Skeletal muscle satellite cell (primary cell): ENCODE measurements at regions not wholly inside any gene's neighbourhood (a gene's known extent, or its start where the extent isn't known, plus 50 kb on each side); places are given as distances from the start of the nearest gene placed in this dataset.

Experiments
- H3K27me3 ChIP-seq: 2 replicates; pipeline ENCODE4 v1.7.0; 2013; ENCODE audit warnings: low read length; ENCODE audit not compliant: control insufficient read depth, insufficient read depth
- H3K36me3 ChIP-seq: 2 replicates; pipeline ENCODE4 v1.7.0; 2013; ENCODE audit warnings: mild to moderate bottlenecking, control low read depth, low read length; ENCODE audit not compliant: insufficient read depth
- H3K4me1 ChIP-seq: 2 replicates; pipeline ENCODE4 v1.7.0; 2013; ENCODE audit warnings: low read length; ENCODE audit not compliant: control insufficient read depth, insufficient read depth
- H3K4me2 ChIP-seq: 2 replicates; pipeline ENCODE4 v1.7.0; 2013; ENCODE audit warnings: mild to moderate bottlenecking, low read length
- H3K4me3 ChIP-seq: 2 replicates; pipeline ENCODE4 v1.7.0; 2013; ENCODE audit warnings: low read length
- H3K9ac ChIP-seq: 2 replicates; pipeline ENCODE4 v1.7.0; 2013; ENCODE audit warnings: mild to moderate bottlenecking, low read depth, low read length, moderate library complexity
- H3K9me3 ChIP-seq: replicated peaks from 2 replicates; pipeline ENCODE4 v1.7.0; 2013; ENCODE audit warnings: mild to moderate bottlenecking, control low read depth, low read length

GRCh38 chr4:4619821-4620220 lies 78.0 kb upstream of the STX18 start:
- Histone ChIP-seq H3K9me3 (no peaks in the 10 kb centered on the region), H3K4me3 (no peak overlapping the region), H3K4me1 (no peaks in the 10 kb centered on the region), H3K9ac (no peak overlapping the region), H3K4me2 (no peak overlapping the region), H3K36me3 (no peaks in the 10 kb centered on the region), H3K27me3 (no peaks in the 10 kb centered on the region)

GRCh38 chr4:4618847-4619246 lies 77.0 kb upstream of the STX18 start:
- Histone ChIP-seq H3K4me3 (no peak overlapping the region), H3K4me1 (no peaks in the 10 kb centered on the region), H3K4me2 (no peak overlapping the region), H3K27me3 (no peaks in the 10 kb centered on the region), H3K9ac (no peak overlapping the region), H3K36me3 (no peaks in the 10 kb centered on the region), H3K9me3 (no peaks in the 10 kb centered on the region)

- Histone ChIP-seq H3K9me3 (no peaks in the 10 kb centered on the region), H3K4me2 (no peak overlapping the region), H3K9ac (no peak overlapping the region), H3K4me3 (no peak overlapping the region), H3K4me1 (no peaks in the 10 kb centered on the region), H3K27me3 (no peaks in the 10 kb centered on the region), H3K36me3 (no peaks in the 10 kb centered on the region)
Observed at GRCh38 chr4:4614925-4615678, 73.3 kb upstream of the STX18 start.

GRCh38 chr4:4613641-4614286 lies 71.9 kb upstream of the STX18 start:
- H3K4me1 ChIP-seq: no peaks in the 10 kb centered on the region
- no peaks in the 10 kb centered on the region for H3K27me3 ChIP-seq
- H3K9ac ChIP-seq: no peak overlapping the region
- H3K4me2 ChIP-seq: no peak overlapping the region
- H3K4me3 ChIP-seq: no peak overlapping the region
- H3K9me3 ChIP-seq: no peaks in the 10 kb centered on the region
- no peaks in the 10 kb centered on the region for H3K36me3 ChIP-seq

- Histone ChIP-seq H3K27me3 (no peaks in the 10 kb centered on the region), H3K9me3 (no peaks in the 10 kb centered on the region), H3K4me1 (no peaks in the 10 kb centered on the region), H3K36me3 (no peaks in the 10 kb centered on the region), H3K4me2 (no peak overlapping the region), H3K9ac (no peak overlapping the region), H3K4me3 (no peak overlapping the region)
Observed at GRCh38 chr4:4613126-4613465, 71.2 kb upstream of the STX18 start.

- Histone ChIP-seq H3K4me1 (no peaks in the 10 kb centered on the region), H3K36me3 (no peaks in the 10 kb centered on the region), H3K9ac (no peak overlapping the region), H3K4me2 (no peak overlapping the region), H3K4me3 (no peak overlapping the region), H3K9me3 (no peaks in the 10 kb centered on the region), H3K27me3 (no peaks in the 10 kb centered on the region)
Observed at GRCh38 chr4:4610672-4611071, 68.8 kb upstream of the STX18 start.

- Histone ChIP-seq H3K4me2 (no peak overlapping the region), H3K4me1 (no peaks in the 10 kb centered on the region), H3K36me3 (no peaks in the 10 kb centered on the region), H3K9ac (no peak overlapping the region), H3K9me3 (no peaks in the 10 kb centered on the region), H3K4me3 (no peak overlapping the region), H3K27me3 (no peaks in the 10 kb centered on the region)
Observed at GRCh38 chr4:4609622-4610334, 67.9 kb upstream of the STX18 start.

GRCh38 chr4:4608214-4608537 lies 66.3 kb upstream of the STX18 start:
- Histone ChIP-seq H3K9ac (no peak overlapping the region), H3K4me3 (no peak overlapping the region), H3K36me3 (no peaks in the 10 kb centered on the region), H3K27me3 (no peaks in the 10 kb centered on the region), H3K9me3 (no peaks in the 10 kb centered on the region), H3K4me1 (no peaks in the 10 kb centered on the region), H3K4me2 (no peak overlapping the region)

- Histone ChIP-seq H3K36me3 (no peaks in the 10 kb centered on the region), H3K4me1 (no peaks in the 10 kb centered on the region), H3K9me3 (no peaks in the 10 kb centered on the region), H3K4me3 (no peak overlapping the region), H3K4me2 (no peak overlapping the region), H3K9ac (no peak overlapping the region), H3K27me3 (no peaks in the 10 kb centered on the region)
Observed at GRCh38 chr4:4607336-4608213, 65.7 kb upstream of the STX18 start.

- Histone ChIP-seq H3K4me2 (no peak overlapping the region), H3K27me3 (no peaks in the 10 kb centered on the region), H3K9me3 (no peaks in the 10 kb centered on the region), H3K36me3 (no peaks in the 10 kb centered on the region), H3K4me1 (no peaks in the 10 kb centered on the region), H3K9ac (no peak overlapping the region), H3K4me3 (no peak overlapping the region)
Observed at GRCh38 chr4:4606321-4606720, 64.5 kb upstream of the STX18 start.

GRCh38 chr4:4605849-4606248 lies 64.0 kb upstream of the STX18 start:
- Histone ChIP-seq H3K4me3 (no peak overlapping the region), H3K4me1 (no peaks in the 10 kb centered on the region), H3K9me3 (no peaks in the 10 kb centered on the region), H3K4me2 (no peak overlapping the region), H3K36me3 (no peaks in the 10 kb centered on the region), H3K9ac (no peak overlapping the region), H3K27me3 (no peaks in the 10 kb centered on the region)
